Chondrocyte (in vitro differentiated cells): ENCODE measurements at regions not wholly inside any gene's neighbourhood (a gene's known extent, or its start where the extent isn't known, plus 50 kb on each side); places are given as distances from the start of the nearest gene placed in this dataset.

ENCODE experiments used
- DNase-seq: peaks from one replicate; pipeline ENCODE4 v3.0.0; 2021; ENCODE audit warnings: mixed read lengths, low spot score
- H3K27ac Mint-ChIP-seq: one replicate; pipeline ENCODE4 v1.8.0; 2021; ENCODE audit warnings: mild to moderate bottlenecking, moderate library complexity, mixed read lengths; ENCODE audit not compliant: unreplicated experiment
- H3K27me3 Mint-ChIP-seq: 2 replicates; pipeline ENCODE4 v1.8.0; 2021; ENCODE audit warnings: low read depth, mixed read lengths
- H3K36me3 Mint-ChIP-seq: 2 replicates; pipeline ENCODE4 v1.8.0; 2021; ENCODE audit warnings: low read depth, mixed read lengths
- H3K4me1 Mint-ChIP-seq: 2 replicates; pipeline ENCODE4 v1.8.0; 2021; ENCODE audit warnings: low read depth, mild to moderate bottlenecking, mixed read lengths
- H3K4me3 Mint-ChIP-seq: one replicate; pipeline ENCODE4 v1.8.0; 2021; ENCODE audit warnings: mild to moderate bottlenecking, moderate library complexity, mixed read lengths; ENCODE audit not compliant: unreplicated experiment
- H3K9me3 Mint-ChIP-seq: 2 replicates; pipeline ENCODE4 v1.8.0; 2021; ENCODE audit warnings: low read depth, mixed read lengths
- CTCF ChIP-seq: fragments of 200-600 bp; sonication (generic); IDR thresholded peaks from 2 replicates; pipeline ENCODE4 v1.5.0; 2021; ENCODE audit warnings: antibody characterized with exemption, mild to moderate bottlenecking, moderate library complexity

GRCh38 chr13:88919970-88920628 lies 1248.9 kb downstream of the SLITRK5 start:
- no peak overlapping the region for H3K4me3 Mint-ChIP-seq
- no peak overlapping the region for H3K27ac Mint-ChIP-seq
- TF ChIP-seq CTCF = no peak
- H3K9me3 Mint-ChIP-seq = peaks cover 11% of the 10 kb centered on the region
- no peaks in the 10 kb centered on the region for H3K4me1 Mint-ChIP-seq
- H3K27me3 Mint-ChIP-seq = no peaks in the 10 kb centered on the region
- no peak for DNase-seq
- no peaks in the 10 kb centered on the region for H3K36me3 Mint-ChIP-seq

- no peak for TF ChIP-seq CTCF
- H3K27me3 Mint-ChIP-seq = no peaks in the 10 kb centered on the region
These were observed 1254.8 kb downstream of the SLITRK5 start for GRCh38 chr13:88925954-88926353.

GRCh38 chr13:88926890-88927502 lies 1255.8 kb downstream of the SLITRK5 start:
- DNase-seq = no peak
- no peak overlapping the region for H3K4me3 Mint-ChIP-seq
- no peak for TF ChIP-seq CTCF
- H3K27me3 Mint-ChIP-seq = no peaks in the 10 kb centered on the region
- no peaks in the 10 kb centered on the region for H3K36me3 Mint-ChIP-seq
- no peaks in the 10 kb centered on the region for H3K4me1 Mint-ChIP-seq
- H3K9me3 Mint-ChIP-seq = no peaks in the 10 kb centered on the region
- no peak overlapping the region for H3K27ac Mint-ChIP-seq

More at GRCh38 chr13:88925954-88926353, 1254.8 kb downstream of the SLITRK5 start:
- no peak overlapping the region for H3K4me3 Mint-ChIP-seq
- H3K4me1 Mint-ChIP-seq = no peaks in the 10 kb centered on the region
- DNase-seq = peak; percentile 62
- no peak overlapping the region for H3K27ac Mint-ChIP-seq
- H3K9me3 Mint-ChIP-seq = peaks cover 5% of the 10 kb centered on the region
- no peaks in the 10 kb centered on the region for H3K36me3 Mint-ChIP-seq

GRCh38 chr13:88932950-88933349 lies 1261.8 kb downstream of the SLITRK5 start:
- TF ChIP-seq CTCF = no peak
- H3K27me3 Mint-ChIP-seq = no peaks in the 10 kb centered on the region
- peaks cover 4% of the 10 kb centered on the region for H3K4me1 Mint-ChIP-seq
- no peak overlapping the region for H3K27ac Mint-ChIP-seq
- H3K36me3 Mint-ChIP-seq = no peaks in the 10 kb centered on the region
- no peak for DNase-seq
- H3K4me3 Mint-ChIP-seq = no peak overlapping the region
- no peaks in the 10 kb centered on the region for H3K9me3 Mint-ChIP-seq

- TF ChIP-seq CTCF = no peak
- no peaks in the 10 kb centered on the region for H3K9me3 Mint-ChIP-seq
- H3K4me3 Mint-ChIP-seq = no peak overlapping the region
- H3K27me3 Mint-ChIP-seq = no peaks in the 10 kb centered on the region
- H3K36me3 Mint-ChIP-seq = no peaks in the 10 kb centered on the region
- peaks cover 4% of the 10 kb centered on the region for H3K4me1 Mint-ChIP-seq
- no peak for DNase-seq
- H3K27ac Mint-ChIP-seq = no peak overlapping the region
These were observed 1266.2 kb downstream of the SLITRK5 start for GRCh38 chr13:88937384-88937783.
